ENCODE measurements at regions not wholly inside any gene's neighbourhood (a gene's known extent, or its start where the extent isn't known, plus 50 kb on each side); places are given as distances from the start of the nearest gene placed in this dataset.

GRCh38 chr1:98025858-98026257 lies 105.0 kb upstream of the DPYD start:
- TF ChIP-seq EZH2phosphoT487 (IDR thresholded peaks at IDR 0.05; ENCODE audit: insufficient read depth, low read depth): no peak
- no peak for TF ChIP-seq EZH2 (IDR thresholded peaks at IDR 0.05; ENCODE audit: insufficient read depth, poor library complexity, severe bottlenecking)
